Activated naive CD8-positive, alpha-beta T cell treated with anti-CD3 and anti-CD28 coated beads, Interleukin-2, amount 50 U/mL, for 24 hours (primary cell): ENCODE measurements at regions not wholly inside any gene's neighbourhood (a gene's known extent, or its start where the extent isn't known, plus 50 kb on each side); places are given as distances from the start of the nearest gene placed in this dataset.
"Not testable (repeated sequence)": the region's sequence is repeated elsewhere in the genome, so short reads cannot be mapped to it uniquely, and the experiment has no call there.

Source experiments
- ATAC-seq: fragments of 150-1000 bp; cut with Tn5 transposase; one replicate; pipeline ENCODE4 v1.10.0; 2021
- DNase-seq: peaks from one replicate; pipeline ENCODE4 v3.0.0; 2021
- H3K27ac Mint-ChIP-seq: one replicate; pipeline ENCODE4 v1.8.0; 2021; ENCODE audit warnings: mild to moderate bottlenecking, mixed read lengths
- H3K27me3 Mint-ChIP-seq: one replicate; pipeline ENCODE4 v1.8.0; 2021; ENCODE audit warnings: mixed read lengths
- H3K36me3 Mint-ChIP-seq: one replicate; pipeline ENCODE4 v1.8.0; 2021; ENCODE audit warnings: low read depth, mixed read lengths
- H3K4me1 Mint-ChIP-seq: one replicate; pipeline ENCODE4 v1.8.0; 2021; ENCODE audit warnings: mixed read lengths
- H3K4me3 Mint-ChIP-seq: one replicate; pipeline ENCODE4 v1.8.0; 2021; ENCODE audit warnings: mild to moderate bottlenecking, moderate library complexity, mixed read lengths
- H3K9me3 Mint-ChIP-seq: one replicate; pipeline ENCODE4 v1.8.0; 2021; ENCODE audit warnings: mixed read lengths

DNA sequence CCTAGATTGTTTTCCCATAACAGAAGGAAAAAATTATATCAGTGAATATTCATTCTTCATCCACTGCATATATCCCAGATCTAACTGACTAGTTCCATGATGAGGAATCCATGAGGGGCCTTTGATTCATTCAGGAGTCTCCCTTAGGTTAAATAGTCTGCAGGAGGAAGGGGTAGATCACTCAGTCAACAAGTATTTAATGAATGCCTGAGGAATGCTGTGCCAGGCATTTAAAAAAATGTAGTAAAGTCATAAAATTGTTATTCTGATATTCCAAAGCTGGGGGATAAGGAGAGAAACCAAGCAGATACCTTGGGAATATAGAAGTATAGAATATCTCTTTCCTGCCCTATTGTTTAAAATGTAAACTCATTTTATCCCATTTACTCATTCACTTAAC is 216.2 kb upstream of the CAND1 start:
- ATAC-seq (no peak), DNase-seq (no peak)
- Mint-ChIP-seq H3K9me3 (no peaks in the 10 kb centered on the region), H3K36me3 (no peaks in the 10 kb centered on the region), H3K4me1 (no peaks in the 10 kb centered on the region), H3K27ac (no peak overlapping the region), H3K4me3 (no peak overlapping the region), H3K27me3 (peaks cover 6% of the 10 kb centered on the region)

DNA sequence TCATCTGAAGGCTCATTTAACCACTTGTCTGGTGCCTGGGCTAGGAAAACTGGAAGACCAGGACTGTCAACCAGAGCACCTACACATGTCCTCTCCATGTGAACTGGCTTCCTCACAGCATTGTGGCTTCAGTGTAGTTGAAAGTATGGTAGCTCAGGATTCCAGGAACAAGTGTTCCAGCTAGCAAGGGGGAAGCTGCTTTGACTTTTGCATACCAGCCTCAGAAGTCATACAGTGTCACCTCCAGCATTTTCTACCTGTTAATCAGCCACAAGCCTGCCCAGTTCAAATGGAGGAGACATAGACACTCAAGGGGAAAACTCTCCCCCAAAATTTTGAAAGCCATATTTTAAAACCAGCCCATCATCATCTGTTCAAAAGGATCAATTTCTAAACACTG is 212.8 kb upstream of the CAND1 start:
- DNase-seq = no peak
- peaks cover 4% of the 10 kb centered on the region for H3K4me1 Mint-ChIP-seq
- H3K9me3 Mint-ChIP-seq = no peaks in the 10 kb centered on the region
- H3K27me3 Mint-ChIP-seq = peaks cover 6% of the 10 kb centered on the region
- H3K36me3 Mint-ChIP-seq = no peaks in the 10 kb centered on the region
- ATAC-seq = no peak
- H3K4me3 Mint-ChIP-seq = no peak overlapping the region
- H3K27ac Mint-ChIP-seq = no peak overlapping the region

DNA sequence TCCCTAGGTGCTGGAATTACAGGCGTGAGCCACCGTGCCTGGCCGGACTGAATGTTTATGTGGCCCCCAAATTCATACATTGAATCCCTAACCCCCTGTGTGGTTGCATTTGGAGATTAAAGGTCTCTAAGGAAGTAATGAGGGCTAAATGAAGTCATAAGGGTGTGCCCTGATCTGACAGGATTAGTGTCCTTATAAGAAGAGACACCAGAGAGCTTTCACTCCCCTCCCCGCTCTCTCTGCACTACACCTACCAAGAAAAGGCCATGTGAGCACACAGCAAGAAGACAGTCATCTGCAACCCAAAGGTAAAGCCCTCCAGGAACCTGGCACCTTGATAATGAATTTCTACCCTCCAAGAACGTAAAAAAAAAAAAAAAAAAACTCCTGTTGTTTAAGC is 212.1 kb upstream of the CAND1 start:
- Mint-ChIP-seq H3K4me1 (peaks cover 4% of the 10 kb centered on the region), H3K9me3 (no peaks in the 10 kb centered on the region), H3K36me3 (no peaks in the 10 kb centered on the region), H3K4me3 (no peak overlapping the region), H3K27me3 (peaks cover 9% of the 10 kb centered on the region), H3K27ac (no peak overlapping the region)
- DNase-seq (no peak), ATAC-seq (no peak)

DNA sequence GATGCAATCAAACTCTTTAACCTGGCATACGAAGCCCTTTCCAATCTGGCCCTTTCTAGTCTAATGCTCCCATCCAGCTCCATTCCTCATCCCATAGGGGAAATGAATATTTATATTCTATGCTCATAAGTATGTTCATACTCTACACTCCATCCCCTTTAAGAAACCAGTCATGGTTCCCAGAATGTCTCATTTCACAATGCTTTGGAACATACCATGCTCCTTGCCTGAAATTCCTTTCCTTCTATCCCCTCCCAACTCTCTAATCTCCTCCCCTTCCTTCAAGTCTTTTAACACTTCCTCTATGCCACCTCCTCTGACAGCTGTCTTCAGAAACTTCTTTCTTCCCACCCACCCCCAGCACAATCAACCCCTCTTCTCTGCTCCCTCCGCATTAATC is 207.0 kb upstream of the CAND1 start:
- no peaks in the 10 kb centered on the region for H3K36me3 Mint-ChIP-seq
- H3K27ac Mint-ChIP-seq = no peak overlapping the region
- no peaks in the 10 kb centered on the region for H3K9me3 Mint-ChIP-seq
- no peak overlapping the region for H3K4me3 Mint-ChIP-seq
- H3K4me1 Mint-ChIP-seq = peaks cover 4% of the 10 kb centered on the region
- ATAC-seq = no peak
- DNase-seq = no peak
- peaks cover 20% of the 10 kb centered on the region for H3K27me3 Mint-ChIP-seq

DNA sequence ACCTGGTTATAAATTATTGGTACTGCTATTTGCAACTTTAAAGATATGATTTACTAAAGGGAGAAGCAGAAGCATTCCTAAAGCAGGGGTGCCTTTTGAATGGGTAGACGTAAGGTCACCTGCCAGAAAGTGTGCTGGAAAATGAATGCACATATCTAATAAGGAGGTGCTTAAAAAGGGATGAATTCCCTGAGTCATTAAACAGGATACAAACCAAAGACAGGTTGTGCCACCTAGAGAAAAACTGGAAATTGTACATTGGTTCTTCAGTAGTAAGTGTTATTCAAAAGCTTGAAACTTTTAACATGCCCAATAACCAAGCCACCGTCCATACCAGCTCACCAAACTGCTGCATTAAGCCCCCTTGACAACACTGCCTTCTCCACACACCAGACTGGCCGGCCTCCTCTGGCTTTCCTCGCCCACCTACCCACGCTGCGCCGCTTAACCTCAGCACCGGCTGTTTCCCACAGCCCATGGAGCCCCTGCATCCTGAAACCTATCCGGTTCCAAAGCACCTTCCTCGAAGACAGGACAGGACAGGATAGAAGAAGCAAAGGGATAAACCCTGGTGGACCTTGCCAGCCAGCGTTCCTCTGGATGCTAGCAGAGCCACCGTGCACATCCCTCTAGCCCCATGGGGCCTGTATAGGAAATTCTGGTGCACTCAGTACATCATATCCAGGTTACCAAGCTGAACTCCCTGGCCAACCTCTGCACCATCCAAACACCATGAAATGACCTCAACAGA is 201.5 kb upstream of the CAND1 start:
- ATAC-seq = peak; percentile 16
- H3K4me1 Mint-ChIP-seq = peaks cover 21% of the 10 kb centered on the region
- H3K9me3 Mint-ChIP-seq = no peaks in the 10 kb centered on the region
- H3K27me3 Mint-ChIP-seq = peaks cover 35% of the 10 kb centered on the region
- H3K36me3 Mint-ChIP-seq = no peaks in the 10 kb centered on the region
- peak overlapping the region; percentile 84 for H3K4me3 Mint-ChIP-seq
- H3K27ac Mint-ChIP-seq = peak overlapping the region; percentile 62
- DNase-seq = no peak

DNA sequence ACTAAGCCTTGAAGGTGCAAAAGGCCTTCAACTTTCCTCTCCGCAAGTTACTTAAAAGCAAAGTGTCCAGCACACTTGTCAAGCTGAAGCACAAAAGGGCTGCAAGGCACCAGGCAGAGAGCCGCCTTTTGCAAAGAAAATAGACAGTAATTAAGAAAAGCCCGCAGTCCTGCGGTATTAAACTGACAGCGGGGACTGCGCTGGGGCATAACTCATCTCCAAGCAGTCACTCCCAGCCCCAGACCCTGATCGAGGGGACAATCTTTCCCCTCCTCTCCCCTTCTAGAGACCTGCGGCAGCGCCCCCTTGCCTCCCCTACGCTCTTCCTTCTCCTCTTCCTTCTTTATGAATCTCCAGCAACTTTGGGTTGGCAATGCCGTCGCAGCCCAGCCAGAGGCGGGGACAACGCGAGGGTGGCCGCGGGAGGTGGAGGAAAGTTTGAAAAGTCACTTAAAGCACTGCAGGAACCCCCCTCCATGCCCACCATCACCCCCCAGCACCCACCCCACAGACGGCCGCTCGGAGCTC is 200.9 kb upstream of the CAND1 start:
- Mint-ChIP-seq H3K9me3 (no peaks in the 10 kb centered on the region), H3K27ac (peak overlapping the region; percentile 62)
- peak; percentile 20 for ATAC-seq

DNA sequence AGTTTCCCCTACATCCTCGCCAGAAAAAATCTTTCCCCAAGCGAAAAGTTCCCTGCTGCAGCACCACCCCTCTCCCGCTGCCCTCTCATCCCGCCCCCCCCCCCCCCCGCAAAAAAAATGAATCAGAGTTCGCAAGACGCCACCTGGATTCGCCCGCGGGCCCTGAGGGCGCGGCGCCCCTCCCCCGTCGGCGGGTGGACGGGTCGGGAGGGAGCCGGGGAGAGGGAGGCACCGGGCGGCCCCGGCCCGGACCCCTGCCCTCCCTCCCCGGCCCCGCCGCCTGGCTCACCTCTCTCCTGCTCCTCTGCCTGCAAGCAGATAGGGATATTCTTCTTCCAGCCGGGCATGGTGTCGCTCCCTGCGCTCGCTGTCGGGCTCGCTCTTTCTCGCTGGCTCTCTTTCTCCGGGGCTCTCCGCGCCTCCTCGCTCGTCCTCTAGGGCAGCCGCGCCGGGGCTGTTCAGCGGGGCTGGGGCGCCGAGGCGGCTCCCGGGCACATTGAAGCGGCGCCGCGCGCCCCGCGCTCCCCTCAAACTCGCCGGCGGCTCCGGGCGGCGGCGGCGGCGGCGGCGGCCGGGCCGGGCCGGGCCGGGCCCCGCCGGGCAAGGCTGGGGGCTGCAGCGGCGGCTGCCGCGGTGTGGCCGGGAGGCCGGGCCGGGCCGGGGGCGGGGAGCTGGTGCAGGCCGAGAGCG is 200.3 kb upstream of the CAND1 start:
- peak; percentile 42 for DNase-seq

More for the DNA sequence above, 200.9 kb upstream of the CAND1 start:
- no peaks in the 10 kb centered on the region for H3K36me3 Mint-ChIP-seq
- peaks cover 33% of the 10 kb centered on the region for H3K27me3 Mint-ChIP-seq
- peak overlapping the region; percentile 84 for H3K4me3 Mint-ChIP-seq
- peak; percentile 14 for DNase-seq
- peaks cover 25% of the 10 kb centered on the region for H3K4me1 Mint-ChIP-seq

DNA sequence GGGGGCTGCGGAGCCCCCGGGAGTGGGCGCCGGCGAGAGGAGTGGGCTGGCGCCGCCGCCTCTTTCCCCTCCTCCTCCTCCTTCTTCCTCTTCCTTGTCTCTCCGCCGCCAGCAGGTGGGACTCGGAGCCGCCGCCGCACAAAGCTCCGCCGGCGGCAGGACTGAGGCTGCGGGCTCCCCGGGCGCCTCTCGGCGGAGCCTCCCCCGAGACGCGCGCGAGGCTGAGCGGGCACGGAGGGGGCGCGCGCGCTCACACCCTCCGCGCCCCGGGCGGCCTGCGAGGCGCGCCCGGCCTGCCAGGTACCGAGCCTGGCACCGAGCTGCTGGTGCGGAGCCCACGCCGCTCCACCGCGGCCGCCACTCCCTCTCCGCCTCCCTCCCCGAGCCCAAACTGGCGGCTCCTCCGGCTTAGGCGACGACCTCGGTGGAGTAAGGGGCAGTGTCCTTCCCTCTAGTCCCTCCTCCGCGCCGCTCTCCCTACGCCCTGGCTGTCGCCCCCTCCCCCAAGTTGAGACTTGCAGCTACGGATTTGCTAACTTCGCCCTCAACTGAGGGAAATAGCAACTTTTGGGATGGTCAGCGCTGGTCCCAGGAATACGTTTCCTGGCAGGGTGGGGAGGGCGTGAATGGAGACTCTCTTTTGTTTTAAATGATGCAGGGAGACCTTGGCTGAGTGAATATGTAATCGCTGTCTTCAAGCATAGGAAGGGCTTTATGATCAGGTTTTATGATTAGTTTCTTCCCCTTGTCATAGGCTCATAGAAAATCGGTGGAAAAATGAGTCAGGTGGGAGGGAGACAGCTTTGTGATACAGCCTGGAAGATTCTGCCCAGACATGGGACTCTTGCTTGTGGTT is 199.5 kb upstream of the CAND1 start:
- Mint-ChIP-seq H3K27ac (peak overlapping the region; percentile 87), H3K27me3 (peaks cover 33% of the 10 kb centered on the region), H3K4me3 (peak overlapping the region; percentile 80), H3K9me3 (no peaks in the 10 kb centered on the region), H3K4me1 (peaks cover 26% of the 10 kb centered on the region), H3K36me3 (no peaks in the 10 kb centered on the region)
- DNase-seq (peak; percentile 38), ATAC-seq (peak; percentile 64)

More for the DNA sequence above, 200.3 kb upstream of the CAND1 start:
- Mint-ChIP-seq H3K4me1 (peaks cover 26% of the 10 kb centered on the region), H3K36me3 (no peaks in the 10 kb centered on the region), H3K27me3 (peaks cover 33% of the 10 kb centered on the region), H3K9me3 (no peaks in the 10 kb centered on the region), H3K27ac (peak overlapping the region; percentile 81), H3K4me3 (peak overlapping the region; percentile 84)
- peak; percentile 24 for ATAC-seq

DNA sequence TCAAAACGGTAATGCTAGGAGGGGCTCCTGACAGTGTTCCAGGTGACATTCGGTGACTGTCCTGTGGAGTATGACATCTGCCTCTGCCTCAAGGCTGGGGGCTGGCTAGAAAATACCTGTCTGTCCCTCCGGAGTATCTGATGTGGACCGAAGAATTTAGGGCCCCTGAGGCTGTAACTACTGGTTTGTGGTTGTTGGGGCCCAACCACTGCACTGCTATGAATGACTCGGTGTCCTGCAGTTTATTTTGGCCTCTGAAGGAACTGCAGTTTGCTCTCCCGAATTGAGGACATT is 198.9 kb upstream of the CAND1 start:
- Mint-ChIP-seq H3K27ac (peak overlapping the region; percentile 87), H3K9me3 (no peaks in the 10 kb centered on the region), H3K4me3 (peak overlapping the region; percentile 80), H3K27me3 (peaks cover 38% of the 10 kb centered on the region), H3K36me3 (no peaks in the 10 kb centered on the region), H3K4me1 (peaks cover 26% of the 10 kb centered on the region)
- peak; percentile 4 for DNase-seq
- no peak for ATAC-seq

DNA sequence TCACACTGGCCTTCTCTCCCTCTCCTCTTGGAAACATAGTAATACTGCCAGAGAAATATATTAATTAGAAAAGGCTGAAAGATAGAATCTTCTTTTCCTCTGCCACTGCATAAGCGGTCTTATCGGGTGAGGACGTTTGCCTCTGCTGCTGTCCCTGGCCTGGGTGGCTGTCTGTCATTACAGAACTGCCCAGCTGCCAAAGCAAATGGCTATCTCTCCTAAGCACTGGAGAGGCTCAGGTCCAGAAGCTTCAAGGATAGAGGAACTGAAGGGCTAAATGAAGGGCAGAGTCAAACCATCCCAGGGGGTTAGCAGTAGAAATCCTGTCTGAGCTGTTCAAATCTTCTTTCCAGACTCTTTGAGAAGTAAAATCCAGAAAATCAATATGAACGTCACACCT is 198.6 kb upstream of the CAND1 start:
- peaks cover 40% of the 10 kb centered on the region for H3K27me3 Mint-ChIP-seq
- H3K36me3 Mint-ChIP-seq = no peaks in the 10 kb centered on the region
- ATAC-seq (no peak), DNase-seq (no peak)
- H3K9me3 Mint-ChIP-seq = no peaks in the 10 kb centered on the region
- H3K4me1 Mint-ChIP-seq = peaks cover 26% of the 10 kb centered on the region
- H3K27ac Mint-ChIP-seq = no peak overlapping the region
- no peak overlapping the region for H3K4me3 Mint-ChIP-seq

DNA sequence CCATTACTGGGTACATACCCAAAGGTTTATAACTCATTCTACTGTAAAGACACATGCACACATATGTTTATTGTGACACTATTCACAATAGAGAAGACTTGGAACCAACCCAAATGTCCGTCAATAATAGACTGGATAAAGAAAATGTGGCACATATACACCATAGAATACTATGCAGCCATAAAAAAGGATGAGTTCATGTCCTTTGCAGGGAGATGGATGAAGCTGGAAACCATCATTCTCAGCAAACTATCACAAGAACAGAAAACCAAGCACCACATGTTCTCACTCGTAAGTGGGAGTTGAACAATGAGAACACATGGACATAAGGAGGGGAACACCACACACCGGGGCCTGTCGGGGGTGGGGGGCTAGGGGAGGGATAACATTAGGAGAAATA is 196.9 kb upstream of the CAND1 start:
- Mint-ChIP-seq H3K27me3 (peaks cover 31% of the 10 kb centered on the region), H3K4me1 (peaks cover 34% of the 10 kb centered on the region)
- not testable (repeated sequence) for H3K27ac Mint-ChIP-seq, H3K4me3 Mint-ChIP-seq, H3K9me3 Mint-ChIP-seq, DNase-seq, H3K36me3 Mint-ChIP-seq, ATAC-seq

DNA sequence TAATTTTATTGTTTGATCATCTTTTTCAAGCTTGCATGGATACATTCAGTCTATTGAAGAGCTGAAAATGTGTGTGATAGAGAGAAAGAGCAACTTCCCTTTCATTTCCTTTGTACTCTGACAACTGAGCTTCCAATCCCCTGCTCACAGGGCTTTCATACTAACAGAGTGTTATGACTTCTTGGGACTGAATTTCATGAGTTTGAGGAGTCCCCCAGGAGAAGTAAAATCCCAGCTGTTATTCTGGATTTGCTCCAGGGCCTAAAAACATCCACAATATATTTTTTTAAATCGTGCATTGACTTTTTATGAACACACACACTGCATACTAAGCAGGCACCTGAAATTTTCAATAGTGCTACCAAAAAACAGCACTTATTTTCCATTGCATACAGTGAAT is 195.8 kb upstream of the CAND1 start:
- Mint-ChIP-seq H3K4me1 (peaks cover 33% of the 10 kb centered on the region), H3K27me3 (peaks cover 21% of the 10 kb centered on the region), H3K9me3 (no peaks in the 10 kb centered on the region), H3K36me3 (no peaks in the 10 kb centered on the region), H3K4me3 (no peak overlapping the region), H3K27ac (no peak overlapping the region)
- ATAC-seq = no peak
- no peak for DNase-seq

DNA sequence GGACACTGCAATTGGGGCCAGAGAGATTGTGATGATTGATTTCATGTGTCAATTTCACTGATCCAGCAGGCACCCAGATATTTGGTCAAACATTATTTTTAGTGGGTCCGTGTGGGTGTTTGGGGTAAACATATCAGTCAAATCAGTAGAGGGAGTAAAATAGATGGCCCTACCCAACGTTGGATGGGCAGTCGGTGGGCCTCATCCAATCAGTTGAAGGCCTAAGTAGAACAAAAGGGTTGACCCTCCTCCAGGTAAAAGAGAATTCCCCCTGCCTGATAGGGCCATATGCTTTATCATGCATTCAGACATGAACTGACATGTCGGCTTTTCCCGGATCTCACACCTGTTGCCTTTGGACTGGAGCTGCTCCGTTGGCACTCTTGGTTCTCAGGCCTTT is 195.1 kb upstream of the CAND1 start:
- Mint-ChIP-seq H3K4me1 (peaks cover 35% of the 10 kb centered on the region), H3K36me3 (no peaks in the 10 kb centered on the region), H3K4me3 (no peak overlapping the region), H3K27ac (no peak overlapping the region), H3K27me3 (peaks cover 18% of the 10 kb centered on the region), H3K9me3 (no peaks in the 10 kb centered on the region)
- ATAC-seq (no peak), DNase-seq (no peak)

DNA sequence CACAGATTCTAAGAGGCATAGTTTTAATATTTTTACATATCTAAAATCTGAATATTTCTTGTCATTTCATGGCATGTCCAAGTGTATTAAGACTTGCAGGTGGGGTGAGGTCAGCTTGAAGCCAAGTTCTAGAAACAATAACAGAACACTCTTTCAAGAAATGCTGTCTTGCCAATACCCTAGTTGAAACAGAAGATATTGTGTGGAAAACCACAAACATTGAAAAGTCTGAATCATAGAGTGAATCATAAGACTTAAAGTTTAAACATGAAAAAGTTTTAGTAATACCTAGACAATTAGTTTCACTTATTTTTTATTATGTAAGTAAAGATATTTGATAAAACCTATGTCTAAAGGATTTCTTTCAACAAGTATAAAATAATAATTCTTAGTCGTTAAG is 191.5 kb upstream of the CAND1 start:
- H3K27me3 Mint-ChIP-seq = peaks cover 19% of the 10 kb centered on the region
- no peak overlapping the region for H3K27ac Mint-ChIP-seq
- no peaks in the 10 kb centered on the region for H3K9me3 Mint-ChIP-seq
- H3K36me3 Mint-ChIP-seq = no peaks in the 10 kb centered on the region
- DNase-seq = no peak
- no peak overlapping the region for H3K4me3 Mint-ChIP-seq
- H3K4me1 Mint-ChIP-seq = peaks cover 42% of the 10 kb centered on the region
- peak; percentile 74 for ATAC-seq
